Vagina (tissue), 2 donors: ENCODE measurements at regions not wholly inside any gene's neighbourhood (a gene's known extent, or its start where the extent isn't known, plus 50 kb on each side); places are given as distances from the start of the nearest gene placed in this dataset.

Experiments used
- CTCF ChIP-seq, 3 experiments: fragments of 450-650 bp in 2 of 3; fragments of 200-600 bp in 1 of 3; sonication (generic) in 1 of 3; IDR thresholded peaks; one replicate each; pipeline ENCODE4 v1.5.1; 2017 to 2019; ENCODE audit warnings: antibody characterized with exemption in 3 of 3, mild to moderate bottlenecking in 2 of 3, moderate library complexity in 2 of 3
- POLR2A ChIP-seq, 2 donors: fragments of 450-650 bp; IDR thresholded peaks; one replicate each; pipeline ENCODE4 v1.6.1; 2017; ENCODE audit warnings: antibody characterized with exemption in 2 of 2, mild to moderate bottlenecking in 2 of 2, moderate library complexity in 2 of 2
- POLR2AphosphoS5 ChIP-seq, 2 donors: sonication (generic); formaldehyde crosslinking; IDR thresholded peaks; one replicate each; pipeline ENCODE4 v1.9.0; 2017; ENCODE audit warnings: antibody characterized with exemption in 2 of 2, mild to moderate bottlenecking in 2 of 2, low read depth in 1 of 2; ENCODE audit not compliant: insufficient read depth in 1 of 2

GRCh38 chr2:104939570-104940217 is 85.8 kb downstream of the POU3F3 start:
- TF ChIP-seq CTCF (IDR thresholded peaks at IDR 0.05) (no peak), POLR2A (IDR thresholded peaks at IDR 0.05) (no peak), POLR2AphosphoS5 (IDR thresholded peaks at IDR 0.05; ENCODE audit: insufficient read depth in 1 of 2, low read depth in 1 of 2) (no peak)
